GM12878 (cell line): ENCODE measurements at regions not wholly inside any gene's neighbourhood (a gene's known extent, or its start where the extent isn't known, plus 50 kb on each side); places are given as distances from the start of the nearest gene placed in this dataset.

ENCODE experiments used
- ATAC-seq: fragments of 200-7000 bp; cut with Tn5 transposase; 3 replicates; pipeline ENCODE4 v1.9.1; 2020; ENCODE audit warnings: mild to moderate bottlenecking, moderate library complexity
- BruUV-seq: library from RNA; stranded (reverse); fragments of 400-500 nt; replicated peaks from 2 replicates; lab custom pipeline; 2021; lab: Mats Ljungman, UMichigan
- CTCF ChIA-PET: fragments of 300-600 bp; sonication (Branson Sonifier 250); formaldehyde crosslinking; extraction: SDS; loops from one replicate; lab custom pipeline; 2021; ENCODE audit warnings: inconsistent platforms; lab: Yijun Ruan, JAX
- POLR2A ChIA-PET: fragments of 350-600 bp; formaldehyde crosslinking; extraction: SDS; loops from one replicate; lab custom pipeline; 2021; ENCODE audit warnings: inconsistent platforms; lab: Charles Lee
- RAD21 ChIA-PET: fragments of 300-600 bp; sonication (Branson Sonifier 250); formaldehyde crosslinking; loops from one replicate; lab custom pipeline; 2023; ENCODE audit warnings: antibody characterized with exemption; ENCODE audit not compliant: unreplicated experiment; lab: Charles Lee
- SMC1A ChIA-PET: fragments of 300-600 bp; sonication (Branson Sonifier 250); formaldehyde crosslinking; loops from one replicate; lab custom pipeline; 2023; ENCODE audit not compliant: unreplicated experiment, uncharacterized antibody; lab: Charles Lee
- DNase-seq: peaks from one replicate; pipeline ENCODE4 v3.0.0-alpha.2; 2011; ENCODE audit warnings: low read depth, low spot score
- FAIRE-seq: peaks from 3 replicates; lab custom pipeline; 2011; peaks lifted over from hg19 to GRCh38; lab: Jason Lieb, UNC
- H2AFZ ChIP-seq: 2 replicates; pipeline ENCODE4 v1.6.0; 2011; ENCODE audit warnings: low read depth, low read length, control low read depth; ENCODE audit not compliant: control insufficient read depth
- H3K27ac ChIP-seq: 2 replicates; pipeline ENCODE4 v1.5.1; 2011; ENCODE audit warnings: control low read depth; ENCODE audit not compliant: control insufficient read depth, insufficient read depth
- H3K27me3 ChIP-seq, 2 experiments: replicated peaks in 1 of 2; 2 replicates each; pipeline versions ENCODE4 v1.6.0 to v1.6.1; 2011; ENCODE audit warnings: low read length in 1 of 2; ENCODE audit not compliant: control insufficient read depth in 2 of 2, insufficient read depth in 2 of 2
- H3K36me3 ChIP-seq, 2 experiments: 2 replicates each; pipeline ENCODE4 v1.5.1; 2011; ENCODE audit warnings: low read length in 1 of 2; ENCODE audit not compliant: control insufficient read depth in 2 of 2, insufficient read depth in 2 of 2
- H3K4me1 ChIP-seq: 2 replicates; pipeline ENCODE4 v1.6.1; 2011; ENCODE audit warnings: mild to moderate bottlenecking, low read length, moderate library complexity, mixed read lengths; ENCODE audit not compliant: control insufficient read depth, insufficient read depth
- H3K4me2 ChIP-seq: 2 replicates; pipeline ENCODE4 v1.6.0; 2011; ENCODE audit warnings: control low read depth; ENCODE audit not compliant: control insufficient read depth, insufficient read depth
- H3K4me3 ChIP-seq: fragments of 200-600 bp; sonication (generic); 2 replicates; pipeline ENCODE4 v1.5.1; 2016
- H3K79me2 ChIP-seq: 2 replicates; pipeline ENCODE4 v1.6.0; 2011; ENCODE audit warnings: low read length; ENCODE audit not compliant: control insufficient read depth, insufficient read depth
- H3K9ac ChIP-seq: 2 replicates; pipeline ENCODE4 v1.8.0; 2011; ENCODE audit warnings: low read length, control low read depth, mixed read lengths; ENCODE audit not compliant: control insufficient read depth, insufficient read depth
- H3K9me3 ChIP-seq: replicated peaks from 3 replicates; pipeline ENCODE4 v1.5.1; 2011; ENCODE audit warnings: mild to moderate bottlenecking, low read length; ENCODE audit not compliant: control insufficient read depth, insufficient read depth
- H4K20me1 ChIP-seq: 2 replicates; pipeline ENCODE4 v1.6.0; 2011; ENCODE audit not compliant: control insufficient read depth, insufficient read depth
- ATF7 ChIP-seq: fragments of 450-650 bp; IDR thresholded peaks from 2 replicates; pipeline ENCODE4 v1.6.1; 2016; ENCODE audit warnings: low read depth, mild to moderate bottlenecking
- BCLAF1 ChIP-seq: fragments of 450-650 bp; IDR thresholded peaks from 2 replicates; pipeline ENCODE4 v1.6.1; 2017; ENCODE audit warnings: antibody characterized with exemption, mild to moderate bottlenecking, moderate library complexity
- BMI1 ChIP-seq: fragments of 450-650 bp; IDR thresholded peaks from 2 replicates; pipeline ENCODE4 v1.6.1; 2016; ENCODE audit warnings: mild to moderate bottlenecking, moderate library complexity, borderline replicate concordance
- FOS ChIP-seq: IDR thresholded peaks from 3 replicates; pipeline ENCODE4 v1.6.1; 2011; ENCODE audit warnings: borderline replicate concordance; ENCODE audit not compliant: insufficient read length; ENCODE audit errors: extremely low read depth
- IKZF1 ChIP-seq: fragments of 450-650 bp; conservative IDR thresholded peaks from 2 replicates; pipeline ENCODE4 v1.6.1; 2017; ENCODE audit warnings: antibody characterized with exemption, mild to moderate bottlenecking
- IKZF2 ChIP-seq, 2 experiments: fragments of 450-650 bp; IDR thresholded peaks; 2 replicates each; pipeline ENCODE4 v1.6.1; 2017; ENCODE audit warnings: mild to moderate bottlenecking in 2 of 2, moderate library complexity in 2 of 2
- IRF3 ChIP-seq: fragments of 450-650 bp; IDR thresholded peaks from 2 replicates; pipeline ENCODE4 v1.6.1; 2014; ENCODE audit warnings: mild to moderate bottlenecking
- IRF4 ChIP-seq: IDR thresholded peaks from 2 replicates; pipeline ENCODE4 v1.6.1; 2011; ENCODE audit warnings: low read depth, low read length
- NFIC ChIP-seq: IDR thresholded peaks from 2 replicates; pipeline ENCODE4 v1.6.1; 2012; ENCODE audit warnings: low read depth, mild to moderate bottlenecking, inconsistent platforms, low read length, moderate library complexity
- POLR2AphosphoS2 ChIP-seq: IDR thresholded peaks from 2 replicates; pipeline ENCODE4 v1.6.1; 2011; ENCODE audit warnings: low read depth, mild to moderate bottlenecking, low read length, improper control_type of control experiment, moderate library complexity
- POLR2AphosphoS5 ChIP-seq: IDR thresholded peaks from 2 replicates; pipeline ENCODE4 v1.6.1; 2011; ENCODE audit warnings: mild to moderate bottlenecking, low read length, inconsistent platforms
- SIX5 ChIP-seq: IDR thresholded peaks from 2 replicates; pipeline ENCODE4 v1.6.1; 2011; ENCODE audit warnings: mild to moderate bottlenecking, low read depth, low read length, moderate library complexity; ENCODE audit not compliant: severe bottlenecking
- ZBTB33 ChIP-seq: fragments of 450-650 bp; IDR thresholded peaks from 2 replicates; pipeline ENCODE4 v1.6.1; 2017; ENCODE audit warnings: mild to moderate bottlenecking
- ZNF217 ChIP-seq: fragments of 450-650 bp; IDR thresholded peaks from 2 replicates; pipeline ENCODE4 v1.6.1; 2017; ENCODE audit warnings: antibody characterized with exemption, mild to moderate bottlenecking
- WGBS: methylation state at CpG from one replicate; pipeline ENCODE4 v1.1.6; 2016; ENCODE audit warnings: low lambda C conversion rate; ENCODE audit not compliant: insufficient replicate concordance, insufficient coverage; ENCODE audit errors: missing lambda C conversion rate; 5-methylcytosine and 5-hydroxymethylcytosine counted together
- in situ Hi-C: fragments of 300-500 bp; cut with MboI; formaldehyde crosslinking; loops from 9 replicates; pipeline ENCODE4 v1.14.3; 2018; ENCODE audit warnings: mixed read lengths
- intact Hi-C: fragments of 100-400 bp; cut with micrococcal nuclease; formaldehyde crosslinking; loops from one replicate; pipeline ENCODE4 v1.14.2; 2022; ENCODE audit not compliant: unreplicated experiment

- ChIA-PET POLR2A (no interaction called here), CTCF (interaction anchor here (0.7 kb wide), 1 partner anchor 702 kb away, joined by 3 read pairs; no protein-coding TSS in a partner anchor), SMC1A (no interaction called here), RAD21 (no interaction called here)
- Histone ChIP-seq H3K4me2 (no peak overlapping the region), H3K4me3 (no peak overlapping the region), H3K4me1 (no peaks in the 10 kb centered on the region), H3K27me3 (no peaks in the 10 kb centered on the region), H3K9ac (no peak overlapping the region), H3K9me3 (no peaks in the 10 kb centered on the region), H3K27ac (no peak overlapping the region), H4K20me1 (no peaks in the 10 kb centered on the region), H2AFZ (no peak overlapping the region), H3K36me3 (no peaks in the 10 kb centered on the region), H3K79me2 (no peaks in the 10 kb centered on the region)
- intact Hi-C loops (no loop called here), in situ Hi-C loops (no loop called here)
- no TSS peak for BruUV-seq
- no peak for ATAC-seq
- TF ChIP-seq NFIC (no peak), SIX5 (no peak), POLR2AphosphoS5 (no peak), FOS (no peak)
- WGBS = 0% methylated on average over 2 of the region's 2 CpGs
- FAIRE-seq = no peak
- no peak for DNase-seq
Observed at GRCh38 chr1:239550178-239550577, 163.8 kb downstream of the CHRM3 start.

GRCh38 chr1:239555350-239555749 is 169.0 kb downstream of the CHRM3 start:
- Histone ChIP-seq H3K36me3 (no peaks in the 10 kb centered on the region), H3K27me3 (no peaks in the 10 kb centered on the region), H3K4me1 (no peaks in the 10 kb centered on the region), H3K4me3 (no peak overlapping the region), H3K79me2 (no peaks in the 10 kb centered on the region), H4K20me1 (no peaks in the 10 kb centered on the region), H3K9me3 (no peaks in the 10 kb centered on the region), H3K4me2 (no peak overlapping the region), H3K9ac (no peak overlapping the region), H2AFZ (no peak overlapping the region), H3K27ac (no peak overlapping the region)
- DNase-seq (no peak), ATAC-seq (no peak), FAIRE-seq (no peak)
- BruUV-seq = no TSS peak
- in situ Hi-C loops (no loop called here), intact Hi-C loops (no loop called here)
- ChIA-PET RAD21 (interaction anchor here (1.2 kb wide), 1 partner anchor 17 kb away, joined by 3 read pairs; no protein-coding TSS in a partner anchor), SMC1A (no interaction called here), POLR2A (no interaction called here), CTCF (no interaction called here)
- 64% methylated on average over 4 of the region's 4 CpGs for WGBS
- TF ChIP-seq BMI1 (no peak), ZNF217 (no peak), ZBTB33 (no peak), ATF7 (no peak), IRF4 (no peak), BCLAF1 (no peak), IKZF2 (IDR thresholded peaks at IDR 0.05) (no peak), IRF3 (no peak), IKZF1 (no peak), POLR2AphosphoS2 (no peak)
